ENCODE measurements at regions not wholly inside any gene's neighbourhood (a gene's known extent, or its start where the extent isn't known, plus 50 kb on each side); places are given as distances from the start of the nearest gene placed in this dataset. TPM values are rescaled to one million over a fixed set of nuclear protein-coding genes. Genes with fewer than 3 reads are reported as not detected.

- peak in 3 of 6 donors; percentile 45 to 90 (median 89) for DNase-seq (ENCODE audit: low read depth in 4 of 6, low spot score in 6 of 6)
- no peak overlapping the region for H3K4me3 ChIP-seq (ENCODE audit: low read depth, low read length)
Observed at GRCh38 chr12:30806989-30807694, 52.4 kb upstream of the CAPRIN2 start.

GRCh38 chr12:30805959-30806358 lies 51.2 kb upstream of the CAPRIN2 start:
- Histone ChIP-seq H3K27me3 (ENCODE audit: control insufficient read depth, insufficient read depth, low read length) (no peaks in the 10 kb centered on the region), H3K4me1 (ENCODE audit: control insufficient read depth, insufficient read depth, low read length) (no peaks in the 10 kb centered on the region), H3K9me3 (ENCODE audit: control insufficient read depth, insufficient read depth, low read length) (peaks cover 2% of the 10 kb centered on the region), H3K36me3 (ENCODE audit: control insufficient read depth, insufficient read depth, low read length) (no peaks in the 10 kb centered on the region), H3K4me3 (ENCODE audit: low read depth, low read length) (no peak overlapping the region), H3K27ac (ENCODE audit: low read depth, low read length) (no peak overlapping the region)
- WGBS (ENCODE audit: insufficient coverage): no CpG with 5 or more reads among the region's 1 CpG
- no peak for DNase-seq (ENCODE audit: low read depth in 4 of 6, low spot score in 6 of 6)

More at GRCh38 chr12:30806989-30807694, 52.4 kb upstream of the CAPRIN2 start:
- no peaks in the 10 kb centered on the region for H3K36me3 ChIP-seq (ENCODE audit: control insufficient read depth, insufficient read depth, low read length)
- H3K27ac ChIP-seq (ENCODE audit: low read depth, low read length): no peak overlapping the region
- WGBS (ENCODE audit: insufficient coverage): 83% methylated on average over 3 of the region's 7 CpGs
- no peaks in the 10 kb centered on the region for H3K4me1 ChIP-seq (ENCODE audit: control insufficient read depth, insufficient read depth, low read length)
- no peaks in the 10 kb centered on the region for H3K27me3 ChIP-seq (ENCODE audit: control insufficient read depth, insufficient read depth, low read length)
- H3K9me3 ChIP-seq (ENCODE audit: control insufficient read depth, insufficient read depth, low read length): peaks cover 2% of the 10 kb centered on the region

Small RNA genes in the stretch of these regions (small RNA-seq; reads per million reads assigned to genes)
- not detected for gene PPIAP44 (ENCODE audit: low replicate concordance)
